Naive B cell (primary cell): ENCODE measurements at regions not wholly inside any gene's neighbourhood (a gene's known extent, or its start where the extent isn't known, plus 50 kb on each side); places are given as distances from the start of the nearest gene placed in this dataset.

ENCODE experiments used
- ATAC-seq, 2 donors: fragments of 150-1000 bp; cut with Tn5 transposase; 2 replicates each; pipeline ENCODE4 v1.10.0; 2021; ENCODE audit warnings: low read depth in 2 of 2, mild to moderate bottlenecking in 2 of 2, moderate library complexity in 2 of 2
- DNase-seq: peaks from one replicate; pipeline ENCODE4 v3.0.0; 2022
- H3K27ac Mint-ChIP-seq, 6 donors: one replicate each; pipeline ENCODE4 v1.8.0; 2020 to 2022; ENCODE audit warnings: mild to moderate bottlenecking in 6 of 6, mixed read lengths in 6 of 6, moderate library complexity in 5 of 6, inconsistent platforms in 2 of 6
- H3K27me3 Mint-ChIP-seq, 3 donors: one replicate each; pipeline ENCODE4 v1.8.0; 2021 to 2022; ENCODE audit warnings: mixed read lengths in 3 of 3, mild to moderate bottlenecking in 1 of 3
- H3K36me3 Mint-ChIP-seq, 2 donors: one replicate each; pipeline ENCODE4 v1.8.0; 2020 to 2022; ENCODE audit warnings: mixed read lengths in 2 of 2, inconsistent platforms in 1 of 2, mild to moderate bottlenecking in 1 of 2
- H3K4me1 Mint-ChIP-seq, 3 donors: one replicate each; pipeline ENCODE4 v1.8.0; 2020 to 2022; ENCODE audit warnings: mixed read lengths in 3 of 3, inconsistent platforms in 1 of 3, mild to moderate bottlenecking in 1 of 3, moderate library complexity in 1 of 3
- H3K4me3 Mint-ChIP-seq, 8 donors: one replicate each; pipeline ENCODE4 v1.8.0; 2020 to 2022; ENCODE audit warnings: mild to moderate bottlenecking in 8 of 8, mixed read lengths in 8 of 8, moderate library complexity in 8 of 8, inconsistent platforms in 2 of 8
- H3K9me3 Mint-ChIP-seq, 7 donors: one replicate each; pipeline ENCODE4 v1.8.0; 2020 to 2022; ENCODE audit warnings: mixed read lengths in 7 of 7, mild to moderate bottlenecking in 5 of 7, inconsistent platforms in 2 of 7, moderate library complexity in 1 of 7

GRCh38 chr1:177796561-177796960 is 173.3 kb downstream of the SEC16B start:
- H3K27me3 Mint-ChIP-seq, result peaks cover 0 to 9% (median 0%) of the 10 kb centered on the region in 3 donors
- H3K36me3 Mint-ChIP-seq, result no peaks in the 10 kb centered on the region
- DNase-seq (no peak), ATAC-seq (no peak)
- H3K4me3 Mint-ChIP-seq, result no peak overlapping the region
- no peaks in the 10 kb centered on the region for H3K4me1 Mint-ChIP-seq
- no peak overlapping the region for H3K27ac Mint-ChIP-seq
- H3K9me3 Mint-ChIP-seq, result peaks cover 0 to 7% (median 4%) of the 10 kb centered on the region in 7 donors

GRCh38 chr1:177794376-177794991 is 175.4 kb downstream of the SEC16B start:
- H3K4me1 Mint-ChIP-seq, result no peaks in the 10 kb centered on the region

GRCh38 chr1:177793900-177794299 is 176.0 kb downstream of the SEC16B start:
- H3K27me3 Mint-ChIP-seq, result peaks cover 0 to 9% (median 0%) of the 10 kb centered on the region in 3 donors
- no peaks in the 10 kb centered on the region for H3K36me3 Mint-ChIP-seq
- no peak overlapping the region for H3K4me3 Mint-ChIP-seq

More at GRCh38 chr1:177794376-177794991, 175.4 kb downstream of the SEC16B start:
- Mint-ChIP-seq H3K36me3 (no peaks in the 10 kb centered on the region), H3K4me3 (no peak overlapping the region), H3K27me3 (peaks cover 0 to 9% (median 0%) of the 10 kb centered on the region in 3 donors), H3K27ac (no peak overlapping the region), H3K9me3 (peaks cover 0 to 7% (median 4%) of the 10 kb centered on the region in 7 donors)
- ATAC-seq (no peak), DNase-seq (no peak)

GRCh38 chr1:177790566-177790965 is 179.3 kb downstream of the SEC16B start:
- Mint-ChIP-seq H3K27ac (no peak overlapping the region), H3K27me3 (peaks cover 0 to 2% (median 0%) of the 10 kb centered on the region in 3 donors), H3K4me1 (no peaks in the 10 kb centered on the region), H3K36me3 (no peaks in the 10 kb centered on the region), H3K9me3 (peaks cover 0 to 9% (median 4%) of the 10 kb centered on the region in 7 donors), H3K4me3 (no peak overlapping the region)
- ATAC-seq (no peak), DNase-seq (no peak)

More at GRCh38 chr1:177793900-177794299, 176.0 kb downstream of the SEC16B start:
- Mint-ChIP-seq H3K4me1 (no peaks in the 10 kb centered on the region), H3K9me3 (peaks cover 0 to 7% (median 4%) of the 10 kb centered on the region in 7 donors), H3K27ac (no peak overlapping the region)
- no peak for DNase-seq
- ATAC-seq, result no peak

GRCh38 chr1:177789956-177790355 is 179.9 kb downstream of the SEC16B start:
- Mint-ChIP-seq H3K27ac (no peak overlapping the region), H3K36me3 (no peaks in the 10 kb centered on the region), H3K4me1 (no peaks in the 10 kb centered on the region), H3K4me3 (no peak overlapping the region), H3K27me3 (no peaks in the 10 kb centered on the region), H3K9me3 (peaks cover 0 to 9% (median 4%) of the 10 kb centered on the region in 7 donors)
- DNase-seq, result no peak
- ATAC-seq, result no peak

- peaks cover 0 to 11% (median 2%) of the 10 kb centered on the region in 7 donors for H3K9me3 Mint-ChIP-seq
- no peaks in the 10 kb centered on the region for H3K4me1 Mint-ChIP-seq
- no peaks in the 10 kb centered on the region for H3K36me3 Mint-ChIP-seq
- H3K27ac Mint-ChIP-seq, result no peak overlapping the region
- DNase-seq, result no peak
- H3K4me3 Mint-ChIP-seq, result no peak overlapping the region
- H3K27me3 Mint-ChIP-seq, result no peaks in the 10 kb centered on the region
- no peak for ATAC-seq
Observed at GRCh38 chr1:177786176-177786745, 183.6 kb downstream of the SEC16B start.

- peak overlapping the region in 1 of 8 donors; percentile 37 for H3K4me3 Mint-ChIP-seq
- ATAC-seq, result no peak
Observed at GRCh38 chr1:177784936-177785335, 184.9 kb downstream of the SEC16B start.

GRCh38 chr1:177784409-177784808 is 185.4 kb downstream of the SEC16B start:
- Mint-ChIP-seq H3K27me3 (peaks cover 0 to 5% (median 0%) of the 10 kb centered on the region in 3 donors), H3K9me3 (peaks cover 0 to 15% (median 5%) of the 10 kb centered on the region in 7 donors), H3K4me3 (no peak overlapping the region), H3K36me3 (no peaks in the 10 kb centered on the region), H3K27ac (peak overlapping the region in 1 of 6 donors; percentile 34), H3K4me1 (no peaks in the 10 kb centered on the region)
- DNase-seq (no peak), ATAC-seq (no peak)

More at GRCh38 chr1:177784936-177785335, 184.9 kb downstream of the SEC16B start:
- peaks cover 0 to 15% (median 5%) of the 10 kb centered on the region in 7 donors for H3K9me3 Mint-ChIP-seq
- no peak for DNase-seq
- no peak overlapping the region for H3K27ac Mint-ChIP-seq
- peaks cover 0 to 5% (median 0%) of the 10 kb centered on the region in 3 donors for H3K27me3 Mint-ChIP-seq
- H3K4me1 Mint-ChIP-seq, result no peaks in the 10 kb centered on the region
- H3K36me3 Mint-ChIP-seq, result no peaks in the 10 kb centered on the region

- H3K27ac Mint-ChIP-seq, result no peak overlapping the region
- H3K36me3 Mint-ChIP-seq, result no peaks in the 10 kb centered on the region
- H3K9me3 Mint-ChIP-seq, result peaks cover 0 to 15% (median 5%) of the 10 kb centered on the region in 7 donors
Observed at GRCh38 chr1:177783051-177783450, 186.8 kb downstream of the SEC16B start.

GRCh38 chr1:177780096-177780700 is 189.7 kb downstream of the SEC16B start:
- no peak overlapping the region for H3K27ac Mint-ChIP-seq
- no peak for ATAC-seq
- peaks cover 0 to 8% (median 0%) of the 10 kb centered on the region in 3 donors for H3K27me3 Mint-ChIP-seq
- no peak for DNase-seq
- no peaks in the 10 kb centered on the region for H3K36me3 Mint-ChIP-seq
- no peaks in the 10 kb centered on the region for H3K4me1 Mint-ChIP-seq
- peak overlapping the region in 1 of 8 donors; percentile 2 for H3K4me3 Mint-ChIP-seq
- H3K9me3 Mint-ChIP-seq, result peaks cover 2 to 13% (median 5%) of the 10 kb centered on the region in 7 donors

More at GRCh38 chr1:177783051-177783450, 186.8 kb downstream of the SEC16B start:
- DNase-seq (no peak), ATAC-seq (no peak)
- Mint-ChIP-seq H3K4me1 (no peaks in the 10 kb centered on the region), H3K27me3 (peaks cover 0 to 5% (median 0%) of the 10 kb centered on the region in 3 donors), H3K4me3 (no peak overlapping the region)

- Mint-ChIP-seq H3K27ac (no peak overlapping the region), H3K27me3 (peaks cover 0 to 8% (median 0%) of the 10 kb centered on the region in 3 donors), H3K4me3 (no peak overlapping the region), H3K36me3 (no peaks in the 10 kb centered on the region), H3K9me3 (peaks cover 2 to 20% (median 5%) of the 10 kb centered on the region in 7 donors), H3K4me1 (no peaks in the 10 kb centered on the region)
- ATAC-seq (no peak), DNase-seq (no peak)
Observed at GRCh38 chr1:177779166-177779965, 190.5 kb downstream of the SEC16B start.

GRCh38 chr1:177775924-177776323 is 193.9 kb downstream of the SEC16B start:
- H3K27ac Mint-ChIP-seq, result peak overlapping the region in 1 of 6 donors; percentile 40
- no peaks in the 10 kb centered on the region for H3K36me3 Mint-ChIP-seq
- ATAC-seq (no peak), DNase-seq (no peak)
- no peaks in the 10 kb centered on the region for H3K4me1 Mint-ChIP-seq
- peaks cover 0 to 8% (median 0%) of the 10 kb centered on the region in 3 donors for H3K27me3 Mint-ChIP-seq
- H3K4me3 Mint-ChIP-seq, result no peak overlapping the region
- peaks cover 7 to 30% (median 10%) of the 10 kb centered on the region in 7 donors for H3K9me3 Mint-ChIP-seq

- Mint-ChIP-seq H3K9me3 (peaks cover 7 to 22% (median 10%) of the 10 kb centered on the region in 7 donors), H3K36me3 (no peaks in the 10 kb centered on the region)
- no peak for ATAC-seq
Observed at GRCh38 chr1:177772386-177772960, 197.4 kb downstream of the SEC16B start.

More at GRCh38 chr1:177772386-177772960, 197.4 kb downstream of the SEC16B start:
- Mint-ChIP-seq H3K4me3 (no peak overlapping the region), H3K27ac (no peak overlapping the region), H3K4me1 (no peaks in the 10 kb centered on the region), H3K27me3 (peaks cover 0 to 3% (median 0%) of the 10 kb centered on the region in 3 donors)
- no peak for DNase-seq
